Panc1 (cell line): ENCODE measurements at regions not wholly inside any gene's neighbourhood (a gene's known extent, or its start where the extent isn't known, plus 50 kb on each side); places are given as distances from the start of the nearest gene placed in this dataset.

Experiments
- REST ChIP-seq, 2 experiments: IDR thresholded peaks; 2 replicates each; pipeline ENCODE4 v1.6.1; 2011 to 2012; ENCODE audit warnings: low read depth in 2 of 2, control low read depth in 1 of 2, low read length in 1 of 2, mild to moderate bottlenecking in 1 of 2, moderate library complexity in 1 of 2; ENCODE audit not compliant: insufficient read depth in 1 of 2
- TF ChIP-seq, protein P1 (sequence below): fragments of 450-650 bp; IDR thresholded peaks from 2 replicates; pipeline ENCODE4 v1.5.1; 2017; ENCODE audit warnings: mild to moderate bottlenecking

DNA sequence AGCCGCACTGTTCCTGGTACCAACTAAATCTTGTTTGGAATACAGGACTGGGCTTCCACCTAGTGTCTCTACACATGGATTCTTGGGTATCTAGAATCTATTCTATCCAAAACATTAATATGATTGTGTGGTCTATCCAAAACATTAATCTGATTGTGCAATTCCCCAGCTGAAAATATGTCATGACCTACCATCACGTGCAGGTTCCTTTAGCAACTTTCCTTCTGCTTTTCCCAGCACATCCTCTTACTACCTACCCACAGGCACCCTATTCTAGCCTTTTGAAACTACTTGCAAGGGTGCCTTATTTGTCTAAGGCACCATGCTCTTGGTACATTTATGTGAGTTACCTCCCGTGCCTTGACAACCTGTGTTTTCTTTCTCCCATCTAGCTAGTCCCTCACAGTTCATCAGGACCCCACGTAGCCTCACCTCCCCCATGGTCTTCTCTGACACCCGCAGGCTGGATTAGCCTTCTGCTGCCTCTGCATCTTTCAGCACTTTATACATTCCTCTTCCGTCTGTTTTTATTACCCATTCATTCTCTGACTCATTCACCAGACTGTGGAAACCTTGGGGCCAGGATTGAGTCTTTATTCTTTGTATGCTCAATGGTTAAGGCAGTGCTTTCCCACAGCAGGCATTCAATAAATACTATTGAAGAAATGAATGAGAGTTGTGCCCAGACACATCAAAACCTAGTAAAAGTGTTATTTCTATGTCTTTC lies 88.8 kb upstream of the FAM9B start:
- TF ChIP-seq, protein P1, sequence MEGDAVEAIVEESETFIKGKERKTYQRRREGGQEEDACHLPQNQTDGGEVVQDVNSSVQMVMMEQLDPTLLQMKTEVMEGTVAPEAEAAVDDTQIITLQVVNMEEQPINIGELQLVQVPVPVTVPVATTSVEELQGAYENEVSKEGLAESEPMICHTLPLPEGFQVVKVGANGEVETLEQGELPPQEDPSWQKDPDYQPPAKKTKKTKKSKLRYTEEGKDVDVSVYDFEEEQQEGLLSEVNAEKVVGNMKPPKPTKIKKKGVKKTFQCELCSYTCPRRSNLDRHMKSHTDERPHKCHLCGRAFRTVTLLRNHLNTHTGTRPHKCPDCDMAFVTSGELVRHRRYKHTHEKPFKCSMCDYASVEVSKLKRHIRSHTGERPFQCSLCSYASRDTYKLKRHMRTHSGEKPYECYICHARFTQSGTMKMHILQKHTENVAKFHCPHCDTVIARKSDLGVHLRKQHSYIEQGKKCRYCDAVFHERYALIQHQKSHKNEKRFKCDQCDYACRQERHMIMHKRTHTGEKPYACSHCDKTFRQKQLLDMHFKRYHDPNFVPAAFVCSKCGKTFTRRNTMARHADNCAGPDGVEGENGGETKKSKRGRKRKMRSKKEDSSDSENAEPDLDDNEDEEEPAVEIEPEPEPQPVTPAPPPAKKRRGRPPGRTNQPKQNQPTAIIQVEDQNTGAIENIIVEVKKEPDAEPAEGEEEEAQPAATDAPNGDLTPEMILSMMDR: no peak
- no peak for TF ChIP-seq REST (IDR thresholded peaks at IDR 0.05; ENCODE audit: insufficient read depth in 1 of 2, low read depth in 2 of 2, low read length in 1 of 2)
